SK-N-DZ (cell line): ENCODE measurements at regions not wholly inside any gene's neighbourhood (a gene's known extent, or its start where the extent isn't known, plus 50 kb on each side); places are given as distances from the start of the nearest gene placed in this dataset.
"Not testable (repeated sequence)": the region's sequence is repeated elsewhere in the genome, so short reads cannot be mapped to it uniquely, and the experiment has no call there.

Experiments used
- DNase-seq: peaks from one replicate; pipeline ENCODE4 v3.0.0-alpha.2; 2015; ENCODE audit warnings: low spot score

DNA sequence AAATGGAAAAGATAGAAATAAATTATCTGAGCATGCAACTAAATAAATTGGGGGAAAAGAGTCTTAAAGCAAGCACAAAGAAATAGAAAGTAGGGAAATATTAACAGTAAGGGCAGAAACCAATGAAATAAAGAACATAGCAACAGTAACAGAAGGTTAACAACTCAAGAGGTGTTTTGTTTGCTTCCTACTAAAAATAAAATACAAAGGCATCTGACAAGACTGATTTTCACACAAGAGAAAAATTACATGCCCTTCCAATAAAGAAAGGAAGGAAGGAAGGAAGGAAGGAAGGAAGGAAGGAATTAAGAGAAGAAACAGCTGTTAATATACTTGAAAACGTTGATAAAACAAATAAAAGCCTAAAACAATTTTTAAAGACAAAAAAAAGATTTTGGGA is 240.2 kb downstream of the SEC16B start:
- DNase-seq, result no peak

DNA sequence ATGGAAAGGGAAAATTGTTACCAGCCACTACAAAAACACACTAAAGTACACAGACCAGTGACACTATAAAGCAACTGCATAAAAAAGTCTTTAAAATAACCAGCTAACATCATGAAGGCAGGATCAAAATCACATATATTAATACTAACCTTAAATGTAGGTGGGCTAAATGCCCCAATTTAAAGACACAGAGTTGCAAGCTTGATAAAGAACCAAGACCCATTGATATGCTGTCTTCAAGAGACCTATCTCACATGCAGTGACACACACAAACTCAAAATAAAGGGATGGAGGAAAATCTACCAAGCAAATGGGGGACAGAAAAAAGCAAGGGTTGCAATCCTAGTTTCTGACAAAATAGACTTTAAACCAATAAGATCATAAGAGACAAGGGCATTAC is 246.3 kb downstream of the SEC16B start:
- no peak for DNase-seq

DNA sequence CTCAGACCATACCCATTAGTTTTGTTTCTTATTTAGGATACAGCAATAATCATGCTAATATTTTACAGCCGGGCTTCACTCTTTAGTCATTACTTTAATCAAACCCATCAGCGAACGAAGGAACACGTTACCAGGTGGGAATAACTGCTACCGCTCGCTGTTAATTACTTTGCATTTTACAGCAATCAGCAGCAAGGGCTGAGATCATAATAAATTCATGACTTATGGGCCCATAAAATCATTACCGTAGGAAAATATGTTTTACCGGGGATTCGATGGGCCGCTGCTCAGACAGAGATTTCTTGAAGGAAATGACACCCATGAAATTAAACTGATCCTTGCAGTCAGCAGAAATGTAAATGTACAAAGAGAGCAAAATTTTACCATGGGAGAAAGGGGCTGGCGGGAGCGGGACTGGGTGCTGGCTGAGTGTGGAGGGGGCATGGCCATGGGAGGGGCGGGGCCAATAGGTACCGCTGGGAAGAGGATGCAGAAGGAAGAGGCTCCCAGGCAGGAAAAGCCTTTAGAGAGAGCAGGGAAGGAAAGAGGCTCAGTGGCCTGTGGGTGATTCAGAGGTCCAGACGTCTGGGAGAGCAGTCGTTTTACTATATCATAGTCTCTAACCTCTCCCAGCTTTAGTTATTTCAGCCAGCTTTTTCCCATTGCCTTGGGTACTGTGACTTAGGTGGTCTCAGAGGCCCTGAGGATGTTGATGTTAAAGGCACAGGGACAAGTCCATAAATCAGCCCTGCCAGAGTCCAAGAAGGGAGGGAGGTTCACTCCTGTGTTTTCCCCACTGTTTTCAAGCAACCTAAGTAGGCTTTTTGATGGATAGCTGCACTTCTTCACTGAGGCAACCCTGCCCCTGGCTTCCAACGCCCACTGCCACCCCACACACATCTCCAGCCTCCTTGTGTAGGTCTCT is 258.9 kb downstream of the SEC16B start:
- DNase-seq, result no peak

DNA sequence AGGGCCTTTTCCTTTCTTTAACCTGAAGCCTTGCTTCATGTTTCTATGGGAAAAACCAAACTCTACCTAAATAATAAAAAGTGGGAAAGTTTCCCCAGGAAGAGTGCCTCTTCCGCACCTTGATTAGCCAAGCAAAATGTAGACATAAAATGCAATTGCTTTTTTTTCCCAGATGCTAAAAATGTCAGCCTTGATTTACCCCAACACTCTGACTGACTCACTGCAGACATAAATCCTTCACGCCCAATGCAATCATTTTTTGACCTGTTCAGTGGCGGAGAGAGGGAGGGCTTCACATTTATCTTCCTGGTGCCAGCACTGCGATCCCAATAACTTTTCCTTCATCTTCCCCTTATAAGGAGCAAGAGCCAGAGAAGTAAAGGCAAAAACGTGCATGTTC is 261.5 kb downstream of the SEC16B start:
- DNase-seq, result no peak

DNA sequence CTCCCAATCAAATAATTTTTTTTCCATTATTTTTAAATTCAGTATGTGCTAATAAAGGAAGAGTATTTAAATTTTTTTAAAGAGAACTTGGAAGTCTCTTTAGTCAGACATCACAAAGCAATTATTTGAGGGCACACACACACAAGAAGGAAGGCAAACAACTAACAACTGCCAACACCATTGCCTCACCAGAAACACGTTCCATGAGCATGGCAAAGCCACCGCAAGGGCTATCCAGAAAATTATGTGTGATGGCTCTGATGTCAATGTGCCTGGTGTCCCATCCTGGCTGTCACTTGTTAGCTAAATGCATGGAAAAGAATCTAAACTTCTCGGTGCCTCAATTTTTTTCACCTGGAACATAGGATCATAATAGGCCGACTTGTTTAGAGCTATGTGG is 262.9 kb downstream of the SEC16B start:
- DNase-seq, result no peak

DNA sequence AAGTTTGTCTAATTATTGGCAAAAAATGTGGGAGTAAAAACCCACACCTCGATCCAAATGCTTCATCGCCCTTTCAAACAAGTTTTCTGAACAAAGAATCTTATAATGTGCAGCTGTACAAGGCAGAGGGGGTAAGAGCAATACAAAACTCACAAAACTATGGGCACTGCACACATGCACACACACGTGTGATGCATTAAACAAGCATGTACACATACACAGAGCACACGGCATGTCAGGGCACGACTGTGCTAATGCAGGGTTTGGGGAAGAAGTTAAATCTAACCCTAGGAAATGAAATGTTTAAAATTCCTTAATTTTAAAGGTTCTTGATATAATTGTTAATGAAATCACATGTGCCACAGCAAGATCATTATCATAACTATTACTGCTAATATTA is 264.0 kb downstream of the SEC16B start:
- no peak for DNase-seq

DNA sequence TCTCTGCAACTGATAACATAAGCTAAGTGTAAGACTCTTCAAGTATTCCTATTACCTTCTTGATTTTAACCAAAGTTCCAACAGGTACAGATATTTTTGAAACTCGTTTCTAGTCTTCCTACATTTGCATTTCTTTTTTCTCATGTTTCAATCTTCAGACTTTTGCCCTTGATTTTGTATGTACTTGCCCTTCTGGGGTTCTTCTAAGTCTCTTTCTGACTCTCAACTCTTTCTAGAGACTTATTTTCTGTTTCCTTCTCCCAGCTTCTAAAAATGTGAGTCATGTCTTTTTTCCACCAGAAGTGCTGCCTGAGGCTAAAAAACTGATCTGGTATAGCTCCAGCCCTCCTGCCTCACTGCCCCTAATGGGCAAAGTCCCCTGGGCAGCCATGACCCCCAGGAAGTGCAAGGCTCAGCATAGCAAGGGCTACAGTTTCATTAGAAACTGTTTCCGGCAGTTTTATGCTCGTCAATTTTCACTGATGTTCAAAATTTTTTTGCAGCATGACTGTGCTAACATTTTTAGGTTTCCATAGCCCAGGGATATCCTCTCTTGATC is 265.9 kb downstream of the SEC16B start:
- no peak for DNase-seq

DNA sequence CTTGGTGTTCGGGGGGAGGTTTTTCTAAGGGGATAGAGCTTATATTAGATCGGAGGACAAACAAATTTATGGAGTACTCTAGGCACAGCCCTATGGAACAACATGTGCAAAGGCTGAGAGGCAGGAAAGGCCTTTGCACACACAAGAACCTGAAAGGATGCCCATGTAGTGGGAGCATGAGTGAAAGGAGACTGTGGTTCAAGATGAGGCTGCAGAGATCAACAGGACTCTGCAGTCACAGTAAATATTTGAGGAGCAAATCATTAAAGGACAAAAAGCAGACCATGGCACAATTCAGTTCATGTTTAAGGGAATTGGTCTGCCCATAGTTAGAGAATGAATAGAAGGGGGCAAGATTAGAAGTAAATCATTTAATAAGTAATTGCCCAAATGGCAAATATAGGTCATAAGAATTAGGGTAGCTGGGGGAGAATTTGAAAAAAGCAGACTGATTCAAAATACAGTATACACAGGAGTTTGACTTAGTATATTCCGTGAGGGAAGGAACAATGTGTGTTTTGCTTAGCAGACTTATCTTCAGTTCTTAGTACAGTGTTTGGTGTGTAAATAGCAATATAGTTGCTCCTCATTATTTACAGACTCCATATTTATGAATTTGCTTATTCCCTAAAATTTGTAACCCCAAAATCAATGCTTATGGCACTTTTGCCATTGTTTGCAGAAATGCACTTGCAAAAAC is 268.1 kb downstream of the SEC16B start:
- no peak for DNase-seq

DNA sequence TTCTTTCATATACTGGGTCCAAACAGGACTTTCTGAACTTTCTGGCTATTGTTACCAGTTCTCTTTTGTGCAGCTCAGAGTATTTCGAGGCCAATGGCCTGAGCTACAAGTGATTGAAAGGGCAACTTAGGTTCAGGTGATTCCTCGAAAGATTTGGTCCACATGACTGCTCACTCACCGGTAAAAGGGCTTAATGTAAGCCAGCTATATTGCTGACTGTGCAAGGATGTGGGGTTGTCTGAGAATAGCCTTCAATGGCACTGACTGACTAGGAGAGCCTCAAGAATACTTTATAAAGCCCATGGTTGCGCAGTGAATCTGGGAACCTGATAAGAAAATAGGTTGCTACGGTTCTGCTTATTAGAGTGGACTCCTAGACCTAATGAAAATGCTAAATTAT is 269.0 kb downstream of the SEC16B start:
- DNase-seq, result no peak

DNA sequence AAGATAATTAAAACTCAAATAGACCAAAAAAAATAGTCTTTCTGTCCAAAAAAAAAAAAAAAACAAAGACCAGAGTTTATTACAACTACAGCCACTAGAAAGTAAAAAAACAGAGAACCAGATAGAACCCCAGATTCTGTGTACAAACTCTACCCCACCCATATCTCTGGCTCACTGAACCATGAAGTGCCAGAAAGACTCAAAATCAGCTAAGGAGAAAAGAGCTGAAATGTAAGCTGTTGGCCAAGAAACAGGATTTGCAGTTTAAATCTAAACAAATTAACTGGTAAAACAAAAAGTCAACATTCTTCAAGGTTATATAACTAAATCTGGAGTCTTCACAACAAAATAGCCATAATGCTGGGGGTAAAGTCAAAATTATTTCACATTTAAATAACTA is 278.9 kb downstream of the SEC16B start:
- DNase-seq, result no peak

DNA sequence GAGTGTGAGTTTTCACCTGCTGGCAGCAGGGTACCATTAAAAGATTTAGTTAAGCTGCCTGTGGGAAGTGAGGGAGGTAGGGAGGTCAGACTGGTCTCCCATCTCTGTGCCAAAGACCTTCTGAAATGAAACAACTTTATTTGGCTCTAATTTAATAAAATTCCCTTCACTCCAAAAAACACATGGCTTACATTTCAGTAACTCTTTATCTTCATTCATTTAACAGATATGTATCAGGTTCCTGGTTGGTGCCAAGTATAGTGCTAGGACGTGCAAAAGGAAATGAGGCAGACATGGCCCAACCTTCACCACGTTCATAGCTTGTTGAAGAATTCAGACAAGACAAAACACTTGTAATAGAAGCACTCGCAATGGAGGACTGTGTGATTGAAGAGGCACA is 282.3 kb downstream of the SEC16B start:
- no peak for DNase-seq

DNA sequence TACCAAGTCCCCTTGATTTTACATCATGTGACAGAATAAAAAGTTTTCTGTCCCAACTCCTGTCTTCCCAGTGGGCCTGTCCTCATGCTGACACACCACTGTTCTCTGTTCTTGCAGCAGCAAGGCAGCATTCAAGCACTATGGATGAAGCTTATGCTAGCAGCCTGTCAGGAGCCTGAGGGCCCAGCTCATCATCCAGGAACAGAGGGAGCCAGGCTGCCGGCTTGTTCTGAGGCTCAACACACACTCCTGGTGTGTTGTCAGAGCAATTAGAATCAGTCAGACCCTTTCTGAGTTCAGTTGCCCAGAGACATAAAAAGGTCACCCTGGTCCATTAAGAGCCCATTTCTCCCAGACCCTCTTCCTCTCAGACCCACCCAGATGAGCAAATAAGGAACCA is 282.9 kb downstream of the SEC16B start:
- no peak for DNase-seq

DNA sequence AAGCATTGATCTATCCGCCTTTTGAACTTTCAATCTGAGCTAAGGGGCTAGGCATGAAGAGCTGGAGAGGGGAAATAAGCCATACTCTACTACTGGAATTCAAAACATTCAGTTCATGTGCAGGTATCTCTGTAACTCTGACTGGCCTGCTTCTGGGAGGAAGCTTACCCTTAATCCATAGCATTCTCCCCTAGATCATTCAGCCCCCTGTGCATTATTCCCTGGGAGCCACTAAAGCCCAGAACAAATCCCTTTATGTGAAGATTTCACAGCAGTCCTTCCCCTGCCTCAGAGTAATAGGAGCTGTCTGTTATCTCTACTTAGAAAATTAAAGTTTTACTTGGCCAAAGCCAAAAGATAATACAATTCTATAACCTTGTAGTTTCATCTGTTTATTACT is 300.7 kb downstream of the SEC16B start:
- DNase-seq, result no peak

DNA sequence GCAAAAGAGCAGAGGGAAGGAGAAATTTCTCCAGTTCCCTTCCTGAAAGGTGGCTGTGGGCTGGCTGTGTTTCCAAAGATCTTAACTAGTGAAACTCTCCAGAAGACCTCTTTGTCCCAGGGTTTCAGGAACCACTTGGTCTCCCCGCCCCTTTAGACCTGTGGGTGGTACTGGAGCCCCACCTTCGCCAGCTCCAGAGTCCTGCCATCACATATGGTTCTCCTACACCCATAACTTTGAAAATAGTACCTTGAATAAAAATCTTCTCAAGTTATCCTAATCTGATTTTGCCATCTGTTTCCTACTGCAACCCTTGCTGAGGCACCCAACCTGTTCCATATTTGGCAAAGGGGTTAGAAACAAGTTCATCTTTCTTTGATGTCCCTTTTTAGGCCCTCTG is 303.9 kb downstream of the SEC16B start:
- DNase-seq, result no peak

DNA sequence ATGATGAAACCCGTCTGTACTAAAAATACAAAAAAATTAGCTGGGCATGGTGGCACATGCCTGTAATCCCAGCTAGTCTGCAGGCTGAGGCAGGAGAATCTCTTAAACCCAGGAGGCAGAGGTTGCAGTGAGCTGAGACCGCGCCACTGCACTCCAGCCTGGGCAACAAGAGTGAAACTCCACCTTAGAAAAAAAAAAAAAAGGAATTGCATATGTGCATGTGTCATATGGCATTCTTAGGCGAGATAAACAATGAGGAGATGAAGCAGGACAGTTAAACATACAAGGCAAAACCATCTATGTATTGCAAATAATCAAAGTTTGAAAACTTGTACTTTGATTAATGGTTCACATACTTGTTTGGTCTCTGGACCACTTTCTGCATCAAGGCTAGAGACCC is 305.1 kb downstream of the SEC16B start:
- not testable (repeated sequence) for DNase-seq

DNA sequence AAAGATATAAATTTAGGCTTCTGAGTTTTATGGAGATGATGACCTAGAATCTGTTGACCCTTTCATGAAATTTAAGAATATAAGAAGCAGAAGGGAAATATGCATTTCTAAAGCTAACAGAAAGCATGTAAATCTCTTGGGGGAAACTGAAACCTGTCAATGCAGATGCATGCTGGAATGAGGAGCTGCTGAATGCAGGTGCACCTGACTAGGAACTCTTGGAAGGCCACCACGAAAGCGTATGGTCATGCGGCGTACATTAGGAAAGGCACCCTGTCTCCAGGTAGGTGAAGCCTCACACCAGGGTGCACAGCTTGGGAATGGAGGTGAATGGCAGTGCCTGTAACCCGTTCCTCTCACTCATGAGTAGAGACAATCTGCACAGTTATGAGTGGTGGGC is 309.7 kb downstream of the SEC16B start:
- no peak for DNase-seq

DNA sequence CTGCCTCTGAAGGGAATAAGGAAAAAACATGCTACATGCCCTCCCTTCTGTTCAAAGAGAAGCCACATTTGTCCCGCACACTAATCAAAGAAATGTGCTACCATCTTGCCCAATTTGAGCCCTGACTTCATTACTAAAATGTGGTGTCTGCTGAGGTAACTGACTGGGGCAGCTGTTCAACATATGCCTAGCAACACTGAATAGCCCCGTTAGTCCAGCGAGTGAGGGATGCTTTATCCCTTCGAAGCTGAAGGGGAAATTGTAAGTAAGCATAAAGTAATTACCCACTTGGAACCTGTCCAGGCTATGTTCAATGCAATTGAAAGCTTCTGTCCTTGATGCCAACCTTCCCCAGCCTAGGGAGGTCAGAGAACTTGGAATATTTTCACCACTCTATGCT is 310.6 kb downstream of the SEC16B start:
- no peak for DNase-seq

DNA sequence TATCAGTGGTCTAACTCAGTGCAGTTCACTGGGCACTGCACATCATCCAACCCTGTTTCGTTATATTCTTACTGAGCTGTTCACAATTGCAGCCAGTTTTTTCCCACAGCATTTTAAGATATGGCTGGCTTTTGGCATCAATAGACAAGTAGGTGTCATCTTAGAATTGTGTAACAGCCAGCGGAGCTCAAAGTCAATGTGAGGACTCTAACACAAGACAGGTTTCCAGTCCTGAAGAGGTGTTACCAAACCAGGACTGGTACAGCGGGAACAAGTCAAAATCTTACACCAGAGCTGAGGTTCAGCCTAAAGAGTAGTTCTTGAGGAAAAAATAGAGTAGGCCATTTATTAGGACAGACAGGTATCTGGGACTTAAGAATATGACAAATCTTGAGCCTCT is 313.3 kb downstream of the SEC16B start:
- DNase-seq, result no peak

DNA sequence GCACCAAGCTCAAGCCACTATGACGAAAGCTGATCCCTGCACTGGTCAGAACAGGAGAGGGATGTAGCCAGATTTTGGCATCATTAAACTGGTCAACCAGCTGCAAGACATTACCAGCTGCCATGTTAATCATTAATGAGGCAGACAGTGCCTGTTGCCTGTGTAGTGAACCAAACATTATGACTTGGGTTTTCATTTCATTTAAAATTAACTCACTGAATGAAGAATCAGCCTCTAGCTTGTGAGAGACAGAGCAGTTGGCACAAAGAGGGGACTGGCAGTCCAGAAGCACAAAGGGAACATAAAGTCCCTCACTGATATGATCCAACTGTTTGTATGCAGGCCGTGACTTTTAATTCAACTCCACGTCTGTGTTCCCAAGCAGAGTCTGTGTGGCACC is 318.9 kb downstream of the SEC16B start:
- no peak for DNase-seq

DNA sequence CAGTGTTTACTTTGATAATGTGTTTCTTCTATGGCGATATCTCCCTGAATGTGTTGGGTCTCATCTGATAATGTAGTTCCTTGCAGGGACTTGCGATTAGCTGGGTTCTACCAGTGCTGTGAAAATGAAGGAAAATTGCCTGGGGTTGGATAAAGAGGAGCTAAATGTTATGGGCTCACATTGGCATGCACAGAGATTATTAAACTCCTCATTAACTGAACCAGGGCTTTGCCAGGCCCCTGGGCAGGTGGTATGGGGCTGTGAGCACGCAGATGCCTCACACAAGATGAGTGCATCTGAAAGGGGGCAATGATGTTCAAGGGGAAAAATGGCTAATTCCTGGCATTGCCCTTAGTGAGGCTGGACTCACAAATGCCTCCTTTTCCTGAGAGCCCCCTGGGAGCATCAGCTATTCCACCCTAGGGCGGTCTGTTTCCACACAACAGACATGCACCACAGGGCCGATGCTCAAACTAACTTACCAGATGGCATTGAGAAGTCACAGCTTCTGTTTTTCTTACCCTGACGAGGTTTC is 321.1 kb downstream of the SEC16B start:
- DNase-seq, result no peak

DNA sequence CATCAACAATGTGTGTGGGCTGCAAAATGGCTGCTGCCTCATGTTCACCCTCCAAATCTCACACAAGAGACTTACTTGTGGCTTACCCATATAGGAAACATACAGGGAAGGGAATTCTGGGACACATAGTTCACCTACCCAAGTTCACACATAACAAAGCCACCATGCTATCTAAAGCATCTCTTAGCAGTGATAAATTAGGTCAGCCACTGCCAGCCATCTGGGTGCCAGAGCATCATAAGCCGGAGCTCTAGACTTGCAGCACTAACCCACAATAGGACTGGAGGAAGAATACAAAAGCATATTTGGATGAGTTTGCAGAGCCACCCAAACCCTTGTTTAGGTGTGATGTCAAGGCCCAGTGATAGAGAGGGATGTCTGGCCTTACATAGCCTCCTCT is 321.7 kb downstream of the SEC16B start:
- no peak for DNase-seq
